ENCODE measurements at regions not wholly inside any gene's neighbourhood (a gene's known extent, or its start where the extent isn't known, plus 50 kb on each side); places are given as distances from the start of the nearest gene placed in this dataset.

DNA sequence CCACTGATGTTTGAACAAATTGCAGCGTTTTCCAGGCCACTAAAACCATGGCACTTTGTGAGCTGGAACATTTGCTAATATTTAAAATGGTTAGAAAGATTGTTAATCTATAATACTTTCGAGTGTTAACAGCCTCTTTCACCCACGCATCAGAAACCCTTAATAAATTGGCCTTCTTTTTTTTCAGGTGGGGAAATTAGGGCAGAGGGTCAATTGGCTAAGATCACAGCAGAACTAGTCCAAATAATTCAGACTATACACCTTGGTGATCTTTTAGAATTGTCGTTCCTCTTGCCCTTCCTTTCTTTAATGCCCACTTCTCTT lies 105.8 kb downstream of the PTCSC3 start:
- TF ChIP-seq POLR2A (IDR thresholded peaks at IDR 0.05): no peak
- TF ChIP-seq, protein P1, sequence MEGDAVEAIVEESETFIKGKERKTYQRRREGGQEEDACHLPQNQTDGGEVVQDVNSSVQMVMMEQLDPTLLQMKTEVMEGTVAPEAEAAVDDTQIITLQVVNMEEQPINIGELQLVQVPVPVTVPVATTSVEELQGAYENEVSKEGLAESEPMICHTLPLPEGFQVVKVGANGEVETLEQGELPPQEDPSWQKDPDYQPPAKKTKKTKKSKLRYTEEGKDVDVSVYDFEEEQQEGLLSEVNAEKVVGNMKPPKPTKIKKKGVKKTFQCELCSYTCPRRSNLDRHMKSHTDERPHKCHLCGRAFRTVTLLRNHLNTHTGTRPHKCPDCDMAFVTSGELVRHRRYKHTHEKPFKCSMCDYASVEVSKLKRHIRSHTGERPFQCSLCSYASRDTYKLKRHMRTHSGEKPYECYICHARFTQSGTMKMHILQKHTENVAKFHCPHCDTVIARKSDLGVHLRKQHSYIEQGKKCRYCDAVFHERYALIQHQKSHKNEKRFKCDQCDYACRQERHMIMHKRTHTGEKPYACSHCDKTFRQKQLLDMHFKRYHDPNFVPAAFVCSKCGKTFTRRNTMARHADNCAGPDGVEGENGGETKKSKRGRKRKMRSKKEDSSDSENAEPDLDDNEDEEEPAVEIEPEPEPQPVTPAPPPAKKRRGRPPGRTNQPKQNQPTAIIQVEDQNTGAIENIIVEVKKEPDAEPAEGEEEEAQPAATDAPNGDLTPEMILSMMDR (IDR thresholded peaks at IDR 0.05): no peak

All from adrenal gland (tissue), 5 donors.